ENCODE measurements at regions not wholly inside any gene's neighbourhood (a gene's known extent, or its start where the extent isn't known, plus 50 kb on each side); places are given as distances from the start of the nearest gene placed in this dataset.

- H2AK5ac ChIP-seq (ENCODE audit: low read length), result no peak overlapping the region
- no peak overlapping the region for H3K23ac ChIP-seq (ENCODE audit: low read length)
- H2BK120ac ChIP-seq (ENCODE audit: low read depth, low read length), result no peak overlapping the region
- no peaks in the 10 kb centered on the region for H3K4me1 ChIP-seq (ENCODE audit: control insufficient read depth, low read depth, low read length)
- no peak overlapping the region for H3K56ac ChIP-seq (ENCODE audit: low read length)
- H3K4me3 ChIP-seq (ENCODE audit: low read length), result no peak overlapping the region
- no peak overlapping the region for H3K18ac ChIP-seq (ENCODE audit: low read length)
- H3K79me1 ChIP-seq (ENCODE audit: low read length), result no peaks in the 10 kb centered on the region
- no peak overlapping the region for H3K4ac ChIP-seq (ENCODE audit: low read depth, low read length)
- H4K8ac ChIP-seq (ENCODE audit: low read depth, low read length), result no peak overlapping the region
- no peak overlapping the region for H3K9ac ChIP-seq (ENCODE audit: low read length)
- no peaks in the 10 kb centered on the region for H3K36me3 ChIP-seq (ENCODE audit: control insufficient read depth, insufficient read depth, low read length)
- no peak overlapping the region for H3K4me2 ChIP-seq (ENCODE audit: low read length)
- H4K5ac ChIP-seq (ENCODE audit: low read length), result no peak overlapping the region
- H3K27ac ChIP-seq (ENCODE audit: low read depth, low read length), result no peak overlapping the region
- no peak for DNase-seq
- H3K27me3 ChIP-seq (ENCODE audit: insufficient read depth, low read length, poor library complexity), result no peaks in the 10 kb centered on the region
- no peak overlapping the region for H2BK15ac ChIP-seq (replicated peaks; ENCODE audit: low read depth)
- no peak overlapping the region for H2BK5ac ChIP-seq (ENCODE audit: low read length)
- H3K79me2 ChIP-seq (ENCODE audit: control insufficient read depth, insufficient read depth, low read length), result no peaks in the 10 kb centered on the region
Measured at GRCh38 chr6:77177470-77177869, 285.8 kb downstream of the HTR1B start.

- H3K27ac ChIP-seq (ENCODE audit: low read depth, low read length), result no peak overlapping the region
- H3K36me3 ChIP-seq (ENCODE audit: control insufficient read depth, insufficient read depth, low read length), result no peaks in the 10 kb centered on the region
- DNase-seq, result peak; percentile 84
- H3K18ac ChIP-seq (ENCODE audit: low read length), result no peak overlapping the region
- no peak overlapping the region for H4K8ac ChIP-seq (ENCODE audit: low read depth, low read length)
- no peak overlapping the region for H3K23ac ChIP-seq (ENCODE audit: low read length)
- no peak overlapping the region for H2BK5ac ChIP-seq (ENCODE audit: low read length)
- no CpG with 5 or more reads among the region's 7 CpGs for WGBS (ENCODE audit: extremely low coverage, insufficient coverage, low lambda C conversion rate)
- no peak overlapping the region for H4K5ac ChIP-seq (ENCODE audit: low read length)
- no peak overlapping the region for H2BK15ac ChIP-seq (replicated peaks; ENCODE audit: low read depth)
- H3K9ac ChIP-seq (ENCODE audit: low read length), result no peak overlapping the region
- H2BK120ac ChIP-seq (ENCODE audit: low read depth, low read length), result no peak overlapping the region
- no peak overlapping the region for H2AK5ac ChIP-seq (ENCODE audit: low read length)
- no peaks in the 10 kb centered on the region for H3K79me2 ChIP-seq (ENCODE audit: control insufficient read depth, insufficient read depth, low read length)
- no peaks in the 10 kb centered on the region for H3K27me3 ChIP-seq (ENCODE audit: insufficient read depth, low read length, poor library complexity)
- no peaks in the 10 kb centered on the region for H3K4me1 ChIP-seq (ENCODE audit: control insufficient read depth, low read depth, low read length)
- no peak overlapping the region for H3K4ac ChIP-seq (ENCODE audit: low read depth, low read length)
- no peak overlapping the region for H3K4me2 ChIP-seq (ENCODE audit: low read length)
- no peaks in the 10 kb centered on the region for H3K79me1 ChIP-seq (ENCODE audit: low read length)
- no peak overlapping the region for H3K4me3 ChIP-seq (ENCODE audit: low read length)
- no peak overlapping the region for H3K56ac ChIP-seq (ENCODE audit: low read length)
Measured at GRCh38 chr6:77173472-77174074, 289.7 kb downstream of the HTR1B start.

GRCh38 chr6:77172578-77172977 lies 290.7 kb downstream of the HTR1B start:
- Histone ChIP-seq H3K23ac (ENCODE audit: low read length) (no peak overlapping the region), H3K9ac (ENCODE audit: low read length) (no peak overlapping the region), H3K36me3 (ENCODE audit: control insufficient read depth, insufficient read depth, low read length) (no peaks in the 10 kb centered on the region), H4K8ac (ENCODE audit: low read depth, low read length) (no peak overlapping the region), H3K79me1 (ENCODE audit: low read length) (no peaks in the 10 kb centered on the region), H3K4me1 (ENCODE audit: control insufficient read depth, low read depth, low read length) (no peaks in the 10 kb centered on the region), H3K18ac (ENCODE audit: low read length) (no peak overlapping the region), H3K27me3 (ENCODE audit: insufficient read depth, low read length, poor library complexity) (no peaks in the 10 kb centered on the region), H2BK15ac (replicated peaks; ENCODE audit: low read depth) (no peak overlapping the region), H3K4ac (ENCODE audit: low read depth, low read length) (no peak overlapping the region), H2BK120ac (ENCODE audit: low read depth, low read length) (no peak overlapping the region), H4K5ac (ENCODE audit: low read length) (no peak overlapping the region), H3K4me2 (ENCODE audit: low read length) (no peak overlapping the region), H3K27ac (ENCODE audit: low read depth, low read length) (no peak overlapping the region), H3K56ac (ENCODE audit: low read length) (no peak overlapping the region), H2AK5ac (ENCODE audit: low read length) (no peak overlapping the region), H3K79me2 (ENCODE audit: control insufficient read depth, insufficient read depth, low read length) (no peaks in the 10 kb centered on the region), H3K4me3 (ENCODE audit: low read length) (no peak overlapping the region), H2BK5ac (ENCODE audit: low read length) (no peak overlapping the region)
- DNase-seq, result no peak
- WGBS (ENCODE audit: extremely low coverage, insufficient coverage, low lambda C conversion rate), result no CpG with 5 or more reads among the region's 6 CpGs

GRCh38 chr6:77159730-77160129 lies 303.6 kb downstream of the HTR1B start:
- Histone ChIP-seq H2BK120ac (ENCODE audit: low read depth, low read length) (no peak overlapping the region), H3K27me3 (ENCODE audit: insufficient read depth, low read length, poor library complexity) (no peaks in the 10 kb centered on the region), H3K27ac (ENCODE audit: low read depth, low read length) (no peak overlapping the region), H4K5ac (ENCODE audit: low read length) (no peak overlapping the region), H3K36me3 (ENCODE audit: control insufficient read depth, insufficient read depth, low read length) (no peaks in the 10 kb centered on the region), H3K4ac (ENCODE audit: low read depth, low read length) (no peak overlapping the region), H3K4me1 (ENCODE audit: control insufficient read depth, low read depth, low read length) (no peaks in the 10 kb centered on the region), H3K79me2 (ENCODE audit: control insufficient read depth, insufficient read depth, low read length) (no peaks in the 10 kb centered on the region), H2BK15ac (replicated peaks; ENCODE audit: low read depth) (no peak overlapping the region), H3K9ac (ENCODE audit: low read length) (no peak overlapping the region), H2BK5ac (ENCODE audit: low read length) (no peak overlapping the region), H3K4me2 (ENCODE audit: low read length) (no peak overlapping the region), H2AK5ac (ENCODE audit: low read length) (no peak overlapping the region), H3K23ac (ENCODE audit: low read length) (no peak overlapping the region), H3K18ac (ENCODE audit: low read length) (no peak overlapping the region), H3K56ac (ENCODE audit: low read length) (no peak overlapping the region), H3K79me1 (ENCODE audit: low read length) (no peaks in the 10 kb centered on the region), H3K4me3 (ENCODE audit: low read length) (no peak overlapping the region), H4K8ac (ENCODE audit: low read depth, low read length) (no peak overlapping the region)
- DNase-seq, result no peak

GRCh38 chr6:77151241-77151640 lies 312.1 kb downstream of the HTR1B start:
- no peaks in the 10 kb centered on the region for H3K36me3 ChIP-seq (ENCODE audit: control insufficient read depth, insufficient read depth, low read length)
- no peak overlapping the region for H2BK5ac ChIP-seq (ENCODE audit: low read length)
- no peak overlapping the region for H4K5ac ChIP-seq (ENCODE audit: low read length)
- no peak overlapping the region for H3K18ac ChIP-seq (ENCODE audit: low read length)
- H3K79me2 ChIP-seq (ENCODE audit: control insufficient read depth, insufficient read depth, low read length), result no peaks in the 10 kb centered on the region
- no peak overlapping the region for H3K27ac ChIP-seq (ENCODE audit: low read depth, low read length)
- no peak overlapping the region for H3K4me2 ChIP-seq (ENCODE audit: low read length)
- no peak overlapping the region for H3K4me3 ChIP-seq (ENCODE audit: low read length)
- no CpG with 5 or more reads among the region's 4 CpGs for WGBS (ENCODE audit: extremely low coverage, insufficient coverage, low lambda C conversion rate)
- DNase-seq, result no peak
- no peak overlapping the region for H3K9ac ChIP-seq (ENCODE audit: low read length)
- no peaks in the 10 kb centered on the region for H3K79me1 ChIP-seq (ENCODE audit: low read length)
- no peaks in the 10 kb centered on the region for H3K27me3 ChIP-seq (ENCODE audit: insufficient read depth, low read length, poor library complexity)
- no peak overlapping the region for H2BK15ac ChIP-seq (replicated peaks; ENCODE audit: low read depth)
- no peak overlapping the region for H3K4ac ChIP-seq (ENCODE audit: low read depth, low read length)
- H3K23ac ChIP-seq (ENCODE audit: low read length), result no peak overlapping the region
- no peak overlapping the region for H2AK5ac ChIP-seq (ENCODE audit: low read length)
- no peaks in the 10 kb centered on the region for H3K4me1 ChIP-seq (ENCODE audit: control insufficient read depth, low read depth, low read length)
- no peak overlapping the region for H3K56ac ChIP-seq (ENCODE audit: low read length)
- H4K8ac ChIP-seq (ENCODE audit: low read depth, low read length), result no peak overlapping the region
- H2BK120ac ChIP-seq (ENCODE audit: low read depth, low read length), result no peak overlapping the region

- no peak overlapping the region for H4K8ac ChIP-seq (ENCODE audit: low read depth, low read length)
- no peak overlapping the region for H2BK15ac ChIP-seq (replicated peaks; ENCODE audit: low read depth)
- H4K5ac ChIP-seq (ENCODE audit: low read length), result no peak overlapping the region
- H3K4me3 ChIP-seq (ENCODE audit: low read length), result no peak overlapping the region
- H3K4me1 ChIP-seq (ENCODE audit: control insufficient read depth, low read depth, low read length), result no peaks in the 10 kb centered on the region
- H3K79me1 ChIP-seq (ENCODE audit: low read length), result no peaks in the 10 kb centered on the region
- H3K4ac ChIP-seq (ENCODE audit: low read depth, low read length), result no peak overlapping the region
- H3K27me3 ChIP-seq (ENCODE audit: insufficient read depth, low read length, poor library complexity), result no peaks in the 10 kb centered on the region
- H3K79me2 ChIP-seq (ENCODE audit: control insufficient read depth, insufficient read depth, low read length), result no peaks in the 10 kb centered on the region
- no peak overlapping the region for H3K18ac ChIP-seq (ENCODE audit: low read length)
- no peak overlapping the region for H3K4me2 ChIP-seq (ENCODE audit: low read length)
- DNase-seq, result no peak
- no peak overlapping the region for H3K9ac ChIP-seq (ENCODE audit: low read length)
- no peak overlapping the region for H2AK5ac ChIP-seq (ENCODE audit: low read length)
- H3K27ac ChIP-seq (ENCODE audit: low read depth, low read length), result no peak overlapping the region
- H2BK5ac ChIP-seq (ENCODE audit: low read length), result no peak overlapping the region
- no peak overlapping the region for H3K56ac ChIP-seq (ENCODE audit: low read length)
- H3K36me3 ChIP-seq (ENCODE audit: control insufficient read depth, insufficient read depth, low read length), result no peaks in the 10 kb centered on the region
- H3K23ac ChIP-seq (ENCODE audit: low read length), result no peak overlapping the region
- H2BK120ac ChIP-seq (ENCODE audit: low read depth, low read length), result no peak overlapping the region
Measured at GRCh38 chr6:77150736-77151135, 312.6 kb downstream of the HTR1B start.

Data from mesendoderm (in vitro differentiated cells).